Hippocampal formation (tissue), 2 donors: ENCODE measurements at regions not wholly inside any gene's neighbourhood (a gene's known extent, or its start where the extent isn't known, plus 50 kb on each side); places are given as distances from the start of the nearest gene placed in this dataset.
"Not testable (repeated sequence)": the region's sequence is repeated elsewhere in the genome, so short reads cannot be mapped to it uniquely, and the experiment has no call there.

Experiments
- DNase-seq, 2 donors: peaks; one replicate each; lab custom pipeline; 2025; lab: John Stamatoyannopoulos, UW

DNA sequence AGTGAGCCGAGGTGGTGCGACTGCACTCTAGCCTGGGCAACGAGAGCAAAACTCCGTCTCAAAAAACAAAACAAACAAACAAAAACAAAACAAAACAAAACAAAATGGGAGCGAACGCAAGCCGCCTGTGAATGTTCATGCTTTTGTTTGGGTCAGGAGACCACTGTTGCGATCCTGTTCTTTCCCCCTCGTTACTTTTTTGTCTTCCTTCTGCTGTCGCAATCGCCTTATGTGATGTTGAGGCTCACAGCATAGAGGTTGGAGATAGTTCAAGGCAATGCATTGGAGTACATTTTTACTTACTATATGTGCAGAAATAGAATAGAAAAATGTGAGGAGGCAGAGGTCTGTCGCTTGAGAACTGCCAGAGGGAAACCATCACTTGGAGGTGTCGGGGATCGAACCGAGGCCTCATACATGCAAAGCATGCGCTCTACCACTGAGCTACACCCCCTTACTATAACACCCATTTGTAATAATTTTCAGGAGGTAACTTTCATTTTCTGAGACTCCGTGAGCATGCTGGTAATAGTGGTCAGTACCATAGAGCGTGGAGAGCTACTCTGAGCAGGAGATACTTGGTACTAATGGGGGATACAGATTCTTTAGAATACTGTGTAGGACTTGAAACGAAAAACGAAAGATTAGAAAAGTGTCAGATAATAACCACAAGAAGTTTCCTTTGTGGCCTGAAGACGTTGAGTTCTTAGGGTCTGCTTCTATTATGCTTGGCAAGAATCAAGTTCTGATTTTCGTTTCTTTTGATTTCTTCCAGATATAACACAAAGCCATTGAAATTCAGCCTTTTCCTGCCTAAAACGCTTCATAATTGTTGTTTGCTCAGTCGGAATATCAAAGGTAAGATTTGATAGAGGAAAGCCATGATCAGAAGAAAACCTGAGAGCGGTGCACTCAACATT lies 121.1 kb downstream of the TRIM27 start:
- no peak for DNase-seq

DNA sequence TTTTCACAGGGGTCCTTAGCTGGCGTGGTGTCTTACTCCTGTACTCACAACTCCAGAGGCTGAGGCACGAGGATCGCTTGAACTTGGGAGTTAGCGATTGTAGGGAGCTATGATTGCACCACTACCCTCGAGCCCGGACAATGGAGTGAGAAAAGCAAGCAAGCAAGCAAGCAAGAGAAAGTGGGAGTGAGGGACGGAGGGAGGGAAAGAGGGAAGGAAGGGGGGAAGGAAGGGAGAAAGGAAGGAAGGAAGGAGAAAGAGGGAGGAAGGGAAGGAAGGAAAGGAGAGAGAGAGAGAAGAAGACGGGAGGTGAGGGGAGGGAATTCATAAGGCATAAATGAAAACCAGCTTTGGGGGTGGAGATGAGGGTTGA lies 120.5 kb downstream of the TRIM27 start:
- DNase-seq, result no peak

DNA sequence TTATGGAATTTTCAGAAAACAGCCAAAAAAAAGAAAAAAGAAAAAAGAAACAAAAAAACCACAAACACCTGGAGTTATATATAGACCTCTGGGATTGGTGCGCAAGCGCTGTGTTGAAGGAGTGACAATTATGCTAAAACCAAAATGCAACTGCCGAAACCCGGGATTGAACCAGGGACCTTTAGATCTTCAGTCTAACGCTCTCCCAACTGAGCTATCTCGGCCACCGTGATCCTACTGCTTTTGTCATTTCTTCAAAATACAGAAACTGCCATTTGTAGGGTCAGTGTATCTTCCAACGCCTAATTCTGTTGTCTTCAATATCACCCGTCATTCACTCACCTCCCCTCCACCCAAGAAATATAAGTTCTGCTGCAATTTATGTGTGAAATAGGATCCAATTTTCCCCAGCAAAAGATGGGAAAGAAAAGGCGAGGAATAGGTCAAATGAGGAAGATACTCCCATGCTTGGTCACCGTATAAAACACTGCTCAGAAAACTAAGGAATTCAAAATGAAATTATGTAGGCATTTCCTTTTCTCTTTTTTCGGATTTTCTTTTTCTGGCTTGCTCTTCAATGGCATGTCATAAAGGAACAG lies 116.0 kb downstream of the TRIM27 start:
- no peak for DNase-seq

DNA sequence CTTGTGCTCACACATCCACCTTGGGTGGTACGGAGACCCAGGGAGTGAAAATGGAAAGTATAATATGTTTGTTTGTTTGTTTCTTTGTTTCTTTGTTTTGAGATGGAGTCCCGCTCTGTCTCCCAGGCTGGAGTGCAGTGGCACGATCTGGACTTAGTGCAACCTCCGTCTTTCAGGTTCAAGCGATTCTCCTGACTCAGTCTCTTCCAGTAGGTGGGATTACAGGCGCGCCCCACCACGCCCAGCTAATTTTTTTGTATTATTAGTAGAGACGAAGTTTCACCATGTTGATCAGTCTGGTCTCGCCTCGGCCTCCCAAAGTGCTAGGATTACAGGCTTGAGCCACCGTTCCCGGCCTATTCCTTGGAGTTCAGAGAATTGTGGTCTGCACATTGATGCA lies 115.4 kb downstream of the TRIM27 start:
- DNase-seq, result no peak

DNA sequence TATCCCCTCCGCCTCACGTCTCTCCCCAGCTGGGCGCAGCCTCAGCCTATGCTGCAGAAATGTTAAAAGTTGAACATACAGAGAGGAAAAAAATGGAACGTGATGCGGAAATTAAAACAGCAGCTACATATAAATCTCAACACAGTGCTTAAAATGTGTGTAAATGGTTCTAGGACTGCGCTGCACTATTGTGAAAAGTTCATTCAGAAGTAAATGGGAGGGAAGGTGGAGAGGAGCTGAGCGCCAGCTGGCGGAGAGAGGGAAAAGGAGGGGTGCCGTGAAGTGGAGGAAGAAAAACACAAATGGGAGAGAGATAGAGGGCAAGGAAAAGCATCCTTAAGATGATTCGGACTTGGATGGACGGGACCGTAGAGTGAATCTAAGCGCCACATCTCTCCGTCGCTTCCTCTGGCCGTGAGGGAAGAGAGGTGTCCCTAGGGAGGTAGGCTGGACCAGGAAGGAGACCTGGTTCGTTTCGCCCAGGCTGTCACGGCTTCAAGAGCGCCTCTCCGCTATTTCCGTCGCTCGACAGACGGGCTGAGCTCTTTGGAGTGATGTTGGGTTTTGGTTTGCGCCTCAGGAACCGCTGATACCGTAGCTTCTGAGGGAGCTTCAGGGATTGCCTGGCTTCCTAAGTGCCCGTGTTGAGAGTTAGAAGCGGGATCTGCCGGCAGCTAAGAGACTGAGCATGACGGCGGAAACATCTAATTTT lies 113.7 kb downstream of the TRIM27 start:
- no peak for DNase-seq

DNA sequence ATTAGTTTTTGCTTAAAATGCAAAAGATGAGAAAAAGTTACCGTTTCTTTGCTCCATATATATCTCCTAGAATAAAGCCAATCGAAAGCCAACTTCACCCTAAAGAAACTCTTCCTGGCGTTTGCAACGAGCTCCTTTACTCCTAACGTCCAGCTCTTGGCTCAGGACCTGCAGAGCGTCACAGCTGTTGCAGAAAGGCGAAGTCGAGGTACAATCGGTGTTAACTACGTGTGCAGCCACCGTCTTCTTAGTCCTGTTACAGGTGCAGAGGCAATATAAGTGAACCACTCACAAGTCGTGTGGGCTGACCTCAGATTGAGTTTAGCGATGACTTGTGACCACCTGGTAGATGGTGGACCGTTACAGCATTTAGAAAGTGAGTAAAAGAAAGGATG lies 113.1 kb downstream of the TRIM27 start:
- no peak for DNase-seq

DNA sequence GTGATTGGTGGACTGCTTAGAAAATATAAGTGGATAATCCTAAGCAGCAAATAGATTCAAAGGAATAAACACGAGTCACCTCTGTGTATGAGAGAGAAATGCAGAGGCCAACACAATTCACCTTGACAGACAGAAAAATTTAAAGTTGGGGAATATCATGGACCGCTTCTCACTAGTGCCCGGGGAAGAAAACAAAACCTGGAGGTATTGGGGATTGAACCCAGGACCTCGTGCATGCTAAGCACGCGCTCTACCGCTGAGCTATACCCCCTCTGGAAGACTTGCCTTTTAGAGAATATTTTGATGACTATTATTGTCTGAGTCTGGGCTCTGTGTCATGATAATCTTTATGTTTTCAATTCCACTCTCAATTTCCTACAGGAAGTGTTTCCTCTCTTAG lies 111.9 kb downstream of the TRIM27 start:
- no peak for DNase-seq

DNA sequence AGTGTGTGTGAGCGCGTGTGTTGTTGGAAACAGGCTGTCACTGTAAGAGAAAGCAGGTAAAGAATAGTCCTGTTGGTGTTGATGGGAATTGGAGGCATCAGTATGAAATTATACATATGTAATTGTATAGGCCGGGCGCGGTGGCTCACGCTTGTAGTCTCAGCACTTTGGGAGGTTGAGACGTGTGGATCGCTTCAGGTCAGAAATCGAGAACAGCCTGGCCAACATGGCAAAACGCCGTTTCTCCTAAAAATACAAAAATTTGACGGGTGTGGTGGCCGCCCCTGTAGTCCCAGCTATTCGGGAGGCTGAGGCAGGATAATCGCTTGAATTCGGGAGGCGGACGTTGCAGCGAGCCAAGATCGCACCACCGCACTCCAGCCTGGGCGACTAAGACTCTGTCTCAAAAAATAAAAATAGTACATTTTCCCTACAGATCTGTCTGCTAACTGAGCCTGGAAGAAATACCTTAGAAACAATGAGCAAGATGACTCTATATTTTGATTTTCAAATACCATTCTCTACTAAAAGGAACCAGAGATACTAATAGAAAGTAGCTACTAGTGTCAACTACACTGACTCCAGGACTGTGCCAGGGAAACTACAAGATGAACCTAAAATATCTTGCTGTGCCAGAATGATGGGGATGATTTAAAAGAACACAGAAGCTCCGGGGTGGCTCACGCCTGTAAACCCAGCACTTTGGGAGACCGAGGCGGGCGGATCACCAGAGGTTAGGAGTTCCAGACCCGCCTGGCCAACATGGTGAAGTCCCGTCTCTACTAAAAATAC lies 110.8 kb downstream of the TRIM27 start:
- DNase-seq, result no peak

DNA sequence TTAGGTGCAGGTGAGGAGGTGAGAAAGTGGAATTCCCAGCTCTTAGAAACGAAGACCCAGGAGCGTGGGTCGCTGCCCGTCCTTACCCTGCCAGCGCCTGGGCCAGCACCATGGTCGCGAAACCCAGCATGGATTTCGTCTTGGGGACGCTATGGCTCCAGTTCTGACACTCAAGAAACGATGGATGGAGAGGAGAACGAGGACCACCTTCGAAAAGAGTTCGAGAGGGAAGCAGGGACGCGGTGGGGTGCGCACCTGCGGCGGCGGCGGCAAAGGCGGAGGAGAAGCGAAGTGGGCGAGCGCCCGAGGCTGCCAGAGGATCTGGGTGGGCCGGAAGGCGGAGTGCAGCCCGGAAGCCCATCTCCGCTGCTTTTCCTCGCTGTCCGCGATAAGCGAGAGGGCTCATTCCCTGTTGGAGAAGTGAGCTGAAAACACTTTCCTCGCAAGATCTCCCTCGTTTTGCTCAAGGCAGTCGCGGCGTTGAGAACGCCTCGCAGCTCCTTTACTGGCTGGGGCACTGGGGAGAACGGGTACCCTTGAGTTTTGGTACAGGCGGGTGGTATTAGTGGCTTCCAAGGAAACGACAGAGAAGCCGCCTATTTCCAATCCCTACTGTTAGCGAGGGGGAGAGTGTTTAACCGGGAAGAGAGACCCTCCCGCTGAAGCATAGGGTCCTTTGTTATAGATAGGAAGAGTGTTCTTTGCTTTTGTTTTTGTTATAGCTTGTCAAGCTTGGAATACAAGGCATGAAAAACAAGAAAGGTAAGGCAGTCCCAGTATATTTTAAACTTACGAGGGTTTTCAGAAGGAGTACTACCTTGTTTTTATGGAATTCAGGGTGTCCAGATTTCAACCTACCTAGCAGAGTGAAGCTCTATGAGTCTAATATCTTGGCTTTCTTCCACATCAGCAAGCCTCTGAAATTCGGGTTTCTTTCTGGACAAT lies 109.5 kb downstream of the TRIM27 start:
- no peak for DNase-seq

DNA sequence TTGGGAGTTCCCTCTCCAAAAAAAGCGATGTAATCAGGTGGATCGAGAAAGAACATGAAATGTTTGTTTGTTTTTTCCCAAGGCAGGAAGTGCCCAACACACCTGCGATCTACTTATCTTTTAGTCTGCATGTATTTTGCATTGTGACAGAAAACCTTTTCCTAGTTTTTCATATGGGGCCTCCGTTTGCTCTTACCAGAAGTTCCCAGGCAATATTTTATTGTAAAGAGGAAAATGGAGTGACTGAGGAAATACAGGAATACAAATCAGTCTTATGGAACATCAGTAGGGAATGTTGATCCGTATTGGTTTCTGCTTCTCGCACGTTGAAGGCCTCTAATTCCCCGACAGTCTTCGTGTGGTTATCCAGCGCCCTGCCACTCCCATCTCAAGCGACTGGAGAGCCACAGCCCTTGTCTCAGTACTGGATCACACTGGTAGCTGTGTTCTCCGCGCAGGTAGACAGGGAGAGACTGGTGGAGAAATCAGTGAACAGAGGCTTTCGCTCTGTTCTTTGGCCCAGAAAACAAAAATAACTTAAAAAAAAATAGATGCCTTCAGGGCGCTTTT lies 107.4 kb downstream of the TRIM27 start:
- no peak for DNase-seq

DNA sequence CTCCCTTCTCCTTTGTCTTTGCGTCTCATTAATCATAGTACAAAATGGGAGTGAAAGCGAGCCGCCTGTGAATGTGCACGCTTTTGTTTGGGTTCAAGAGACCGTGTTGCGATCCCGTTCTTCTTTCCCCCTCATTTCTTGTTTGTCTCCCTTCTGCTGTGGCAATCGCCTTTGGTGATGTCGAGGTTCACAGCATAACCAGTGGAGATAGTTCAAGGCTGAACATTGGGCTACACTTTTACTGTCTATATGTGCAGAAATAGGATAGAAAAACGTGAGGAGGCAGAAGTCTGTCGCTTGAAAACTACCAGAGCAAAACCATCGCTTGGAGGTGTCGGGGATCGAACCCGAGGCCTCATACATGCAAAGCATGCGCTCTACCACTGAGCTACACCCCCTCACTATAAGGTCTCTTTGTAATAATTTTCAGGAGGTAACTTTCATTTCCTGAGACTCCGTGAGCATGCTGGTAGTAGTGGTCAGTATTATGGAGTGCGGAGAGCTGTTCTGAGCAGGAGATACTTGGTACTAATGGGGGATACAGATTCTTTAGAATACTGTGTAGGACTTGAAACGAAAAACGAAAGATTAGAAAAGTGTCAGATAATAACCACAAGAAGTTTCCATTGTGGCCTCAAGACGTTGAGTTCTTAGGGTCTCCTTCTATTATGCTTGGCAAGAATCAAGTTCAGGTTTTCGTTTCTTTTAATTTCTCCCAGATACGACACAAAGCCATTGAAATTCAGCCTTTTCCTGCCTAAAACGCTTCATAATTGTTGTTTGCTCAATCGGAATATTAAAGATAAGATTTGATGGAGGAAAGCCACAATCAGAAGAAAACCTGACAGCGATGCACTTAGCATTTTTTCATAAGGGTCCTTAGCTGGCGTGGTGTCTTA lies 106.6 kb downstream of the TRIM27 start:
- no peak for DNase-seq

DNA sequence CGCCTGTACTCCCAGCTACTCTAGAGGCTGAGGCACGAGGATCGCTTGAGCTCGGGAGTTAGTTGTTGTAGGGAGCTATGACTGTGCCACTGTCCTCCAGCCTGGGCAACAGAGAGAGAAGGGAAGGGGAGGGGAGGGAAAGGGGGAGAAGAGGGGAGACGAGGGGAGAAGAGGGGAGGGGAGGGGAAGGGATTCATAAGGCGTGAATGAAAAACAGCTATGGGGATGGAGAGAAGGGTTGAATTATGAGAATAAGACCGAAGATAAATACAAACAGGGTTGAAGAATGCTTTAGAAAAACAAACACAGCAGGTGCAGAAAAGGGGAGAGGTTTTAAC lies 106.0 kb downstream of the TRIM27 start:
- no peak for DNase-seq

DNA sequence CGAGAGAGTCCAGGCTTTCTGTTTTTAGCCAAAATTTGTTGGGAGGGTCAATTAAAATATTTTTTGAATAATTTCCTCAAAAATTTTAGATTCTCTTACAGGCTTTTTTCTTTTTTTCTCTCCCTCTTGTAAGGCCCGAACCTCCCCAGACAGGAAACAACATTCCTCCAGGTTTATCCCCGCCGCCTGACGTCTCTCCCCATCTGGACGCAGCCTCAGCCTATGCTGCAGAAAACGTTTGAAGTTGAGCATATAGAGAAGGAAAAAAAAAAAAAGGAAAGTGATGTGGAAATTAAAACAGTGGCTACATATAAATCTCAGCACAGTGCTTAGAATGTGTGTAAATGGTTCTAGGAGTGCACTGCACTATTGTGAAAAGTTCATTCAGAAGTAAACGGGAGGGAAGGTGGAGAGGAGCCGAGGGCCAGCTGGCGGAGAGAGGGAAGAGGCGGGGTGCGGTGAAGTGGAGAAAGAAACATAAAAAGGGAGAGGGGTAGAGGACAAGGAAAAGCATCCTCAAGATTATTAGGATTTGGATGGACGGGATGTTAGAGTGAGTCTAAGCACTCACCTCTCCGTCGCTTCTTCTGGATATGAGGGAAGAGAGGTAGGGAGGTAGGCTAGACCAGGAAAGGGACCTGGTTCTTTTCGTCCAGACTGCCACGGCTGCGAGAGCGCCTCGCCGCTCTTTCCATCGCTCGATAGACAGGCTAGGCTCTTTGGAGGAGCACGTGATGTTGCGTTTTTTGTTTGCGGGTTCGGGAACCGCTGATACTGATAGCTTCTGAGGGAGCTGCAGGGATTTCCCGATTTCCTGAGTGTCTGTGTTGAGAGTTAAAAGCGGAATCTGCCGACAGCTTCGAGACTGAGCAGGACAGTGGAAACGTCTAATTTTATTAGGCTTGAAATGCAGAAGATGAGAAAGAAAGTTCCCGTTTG lies 98.7 kb downstream of the TRIM27 start:
- DNase-seq, result no peak

DNA sequence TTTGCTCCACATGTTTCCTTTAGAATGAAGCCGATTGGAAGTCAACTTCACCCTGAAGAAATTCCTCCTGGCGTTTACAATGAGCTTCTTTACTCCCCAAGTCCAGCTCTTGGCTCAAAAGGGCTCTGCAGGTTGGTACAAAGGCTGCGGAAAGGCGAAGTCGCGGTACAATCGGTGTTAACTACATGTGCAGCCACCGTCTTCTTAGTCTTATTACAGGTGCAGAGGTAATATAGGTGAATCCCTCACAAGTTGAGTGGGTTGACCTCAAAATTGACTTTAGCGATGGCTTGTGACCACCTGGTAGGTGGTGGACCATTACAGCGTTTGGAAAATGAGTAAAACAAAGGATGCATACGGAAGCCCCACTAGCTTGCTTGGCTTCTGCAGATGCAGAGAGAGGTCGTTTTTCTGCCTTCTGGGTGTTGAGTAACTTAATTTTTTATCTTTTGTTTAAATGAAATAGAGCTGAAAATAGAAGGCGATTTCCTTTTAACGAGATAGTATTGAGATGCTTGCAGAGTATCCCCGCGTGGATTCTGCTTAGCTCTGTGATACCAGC lies 98.0 kb downstream of the TRIM27 start:
- no peak for DNase-seq

DNA sequence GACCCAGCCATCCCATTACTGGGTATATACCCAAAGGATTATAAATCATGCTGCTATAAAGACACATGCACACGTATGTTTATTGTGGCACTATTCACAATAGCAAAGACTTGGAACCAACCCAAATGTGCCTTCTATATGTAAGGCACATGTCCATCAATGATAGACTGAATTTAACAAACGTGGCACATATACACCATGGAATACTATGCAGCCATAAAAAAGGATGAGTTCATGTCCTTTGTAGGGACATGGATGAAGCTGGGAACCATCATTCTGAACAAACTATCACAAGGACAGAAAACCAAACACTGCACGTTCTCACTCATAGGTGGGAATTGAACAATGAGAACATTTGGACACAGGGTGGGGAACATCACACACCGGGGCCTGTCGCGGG lies 92.1 kb downstream of the TRIM27 start:
- not testable (repeated sequence) for DNase-seq

DNA sequence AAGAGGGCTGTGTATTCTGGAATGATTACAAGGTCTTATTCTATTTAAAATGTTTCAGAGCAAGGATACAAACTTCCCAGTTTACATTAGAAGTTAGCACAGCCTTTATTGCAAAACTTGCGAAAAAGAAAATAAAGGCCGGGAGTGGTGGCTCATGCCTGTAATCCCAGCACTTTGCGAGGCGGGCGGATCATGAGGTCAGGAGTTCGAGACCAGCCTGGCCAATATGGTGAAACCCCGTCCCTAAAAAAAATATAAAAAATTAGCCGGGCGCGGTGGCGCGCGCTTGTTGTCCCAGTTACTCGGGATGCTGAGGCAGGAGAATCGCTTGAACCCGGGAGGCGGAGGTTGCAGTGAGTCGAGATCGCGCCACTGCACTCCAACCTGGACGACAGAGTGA lies 87.1 kb downstream of the TRIM27 start:
- DNase-seq, result not testable (repeated sequence)

DNA sequence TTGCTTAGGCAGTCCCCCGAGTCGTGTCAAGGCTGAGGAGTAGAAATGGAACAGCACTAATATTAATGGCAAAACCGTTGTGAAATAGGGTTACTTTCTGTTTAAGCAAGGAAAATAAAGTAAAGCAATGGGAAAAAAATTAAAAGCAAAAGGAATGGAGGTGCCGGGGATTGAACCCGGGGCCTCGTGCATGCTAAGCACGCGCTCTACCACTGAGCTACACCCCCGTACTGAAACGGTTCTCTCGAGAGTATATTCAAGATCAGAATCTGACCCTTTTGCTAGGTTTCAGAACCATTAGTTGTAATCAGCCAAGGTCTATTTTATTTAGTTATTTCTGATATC lies 85.5 kb downstream of the TRIM27 start:
- peak; percentile 66 to 68 for DNase-seq
